CD14-positive monocyte (primary cell): ENCODE measurements at regions not wholly inside any gene's neighbourhood (a gene's known extent, or its start where the extent isn't known, plus 50 kb on each side); places are given as distances from the start of the nearest gene placed in this dataset.

Experiments used
- DNase-seq, 3 donors: peaks; one replicate each; pipeline ENCODE4 v3.0.0-alpha.2; 2011 to 2022
- H2AFZ ChIP-seq: 2 replicates; pipeline ENCODE4 v1.6.0; 2012; ENCODE audit warnings: mild to moderate bottlenecking, low read depth, low read length, inconsistent platforms; ENCODE audit not compliant: insufficient read depth, poor library complexity, severe bottlenecking
- H3K27ac ChIP-seq, 2 donors: 1 replicate in 1 of 2; 2 replicates in 1 of 2; pipeline ENCODE4 v1.5.1; 2012 to 2013; ENCODE audit warnings: low read length in 2 of 2, control low read depth in 1 of 2, inconsistent platforms in 1 of 2, low read depth in 1 of 2, mild to moderate bottlenecking in 1 of 2
- H3K27me3 ChIP-seq, 2 donors: one replicate each; pipeline versions ENCODE4 v1.6.0 to v1.6.1; 2011 to 2013; ENCODE audit warnings: low read length in 2 of 2; ENCODE audit not compliant: control insufficient read depth in 2 of 2, insufficient read depth in 2 of 2
- H3K36me3 ChIP-seq, 2 donors: replicated peaks in 1 of 2; 1 replicate in 1 of 2; 2 replicates in 1 of 2; pipeline versions ENCODE4 v1.5.1 to v1.6.1; 2012 to 2013; ENCODE audit warnings: low read length in 2 of 2, control low read depth in 1 of 2, inconsistent platforms in 1 of 2, mild to moderate bottlenecking in 1 of 2; ENCODE audit not compliant: insufficient read depth in 2 of 2, control insufficient read depth in 1 of 2
- H3K4me1 ChIP-seq, 2 donors: 1 replicate in 1 of 2; 2 replicates in 1 of 2; pipeline versions ENCODE4 v1.5.1 to v1.6.1; 2012 to 2013; ENCODE audit warnings: low read length in 2 of 2, control low read depth in 1 of 2, inconsistent platforms in 1 of 2, mild to moderate bottlenecking in 1 of 2, moderate library complexity in 1 of 2; ENCODE audit not compliant: insufficient read depth in 2 of 2, control insufficient read depth in 1 of 2
- H3K4me2 ChIP-seq: replicated peaks from 2 replicates; pipeline ENCODE3; 2012; ENCODE audit warnings: low read length, moderate library complexity, mild to moderate bottlenecking; ENCODE audit not compliant: poor library complexity, severe bottlenecking; ENCODE audit errors: extremely low read depth
- H3K4me3 ChIP-seq, 3 experiments: fragments of 200-600 bp in 1 of 3; sonication (generic) in 1 of 3; replicated peaks in 1 of 3; 1 replicate in 2 of 3; 2 replicates in 1 of 3; pipeline ENCODE4 v1.5.1; 2011 to 2013; ENCODE audit warnings: low read length in 3 of 3, mild to moderate bottlenecking in 3 of 3, control low read depth in 2 of 3, low read depth in 2 of 3, inconsistent platforms in 1 of 3, moderate library complexity in 1 of 3
- H3K79me2 ChIP-seq: 2 replicates; pipeline ENCODE4 v1.6.0; 2012; ENCODE audit warnings: mild to moderate bottlenecking, control low read depth, inconsistent platforms, low read length, moderate library complexity; ENCODE audit not compliant: insufficient read depth
- H3K9ac ChIP-seq: 2 replicates; pipeline ENCODE4 v1.6.0; 2017; ENCODE audit warnings: low read length, mild to moderate bottlenecking; ENCODE audit not compliant: insufficient read depth, poor library complexity, severe bottlenecking
- H3K9me3 ChIP-seq, 2 donors: replicated peaks in 1 of 2; 1 replicate in 1 of 2; 2 replicates in 1 of 2; pipeline versions ENCODE4 v1.5.1 to v1.6.1; 2012 to 2013; ENCODE audit warnings: low read length in 2 of 2, control low read depth in 1 of 2; ENCODE audit not compliant: control insufficient read depth in 1 of 2, insufficient read depth in 1 of 2
- H4K20me1 ChIP-seq: 2 replicates; pipeline ENCODE4 v1.6.0; 2012; ENCODE audit warnings: mild to moderate bottlenecking, low read length, control low read depth, moderate library complexity; ENCODE audit not compliant: insufficient read depth
- H3K27ac Mint-ChIP-seq, 7 donors: one replicate each; pipeline ENCODE4 v1.8.0; 2020; ENCODE audit warnings: mild to moderate bottlenecking in 7 of 7, mixed read lengths in 7 of 7, moderate library complexity in 6 of 7, inconsistent platforms in 2 of 7
- H3K27me3 Mint-ChIP-seq, 3 donors: one replicate each; pipeline ENCODE4 v1.8.0; 2021 to 2022; ENCODE audit warnings: low read depth in 3 of 3, mild to moderate bottlenecking in 3 of 3, mixed read lengths in 3 of 3, moderate library complexity in 3 of 3, inconsistent platforms in 1 of 3
- H3K36me3 Mint-ChIP-seq, 2 donors: one replicate each; pipeline ENCODE4 v1.8.0; 2020; ENCODE audit warnings: mixed read lengths in 2 of 2, inconsistent platforms in 1 of 2, mild to moderate bottlenecking in 1 of 2
- H3K4me1 Mint-ChIP-seq: one replicate; pipeline ENCODE4 v1.8.0; 2020; ENCODE audit warnings: mild to moderate bottlenecking, mixed read lengths
- H3K4me3 Mint-ChIP-seq, 2 donors: one replicate each; pipeline ENCODE4 v1.8.0; 2020; ENCODE audit warnings: mild to moderate bottlenecking in 2 of 2, mixed read lengths in 2 of 2, moderate library complexity in 1 of 2
- H3K9me3 Mint-ChIP-seq, 7 donors: one replicate each; pipeline ENCODE4 v1.8.0; 2020 to 2022; ENCODE audit warnings: mixed read lengths in 7 of 7, mild to moderate bottlenecking in 6 of 7, moderate library complexity in 6 of 7, inconsistent platforms in 2 of 7
- CTCF ChIP-seq: fragments of 200-600 bp; IDR thresholded peaks from one replicate; pipeline ENCODE4 v1.8.0; 2022; ENCODE audit warnings: antibody characterized with exemption, mild to moderate bottlenecking
- WGBS: methylation state at CpG from one replicate; pipeline ENCODE4 v1.1.5; 2013; ENCODE audit warnings: missing lambda C conversion rate; ENCODE audit not compliant: insufficient coverage; 5-methylcytosine and 5-hydroxymethylcytosine counted together
- intact Hi-C, 2 donors: fragments of 100-400 bp; cut with micrococcal nuclease; formaldehyde crosslinking; loops; one replicate each; pipeline versions ENCODE4 v1.15.0 to v1.15.1; 2023

GRCh38 chr14:42469637-42470426, 863.2 kb downstream of the LRFN5 start:
- Histone ChIP-seq H3K4me1 (no peaks in the 10 kb centered on the region), H3K79me2 (no peaks in the 10 kb centered on the region), H3K9ac (no peak overlapping the region), H3K9me3 (no peaks in the 10 kb centered on the region), H3K4me3 (no peak overlapping the region), H3K36me3 (no peaks in the 10 kb centered on the region), H2AFZ (no peak overlapping the region), H3K4me2 (no peak overlapping the region), H3K27me3 (no peaks in the 10 kb centered on the region), H3K27ac (no peak overlapping the region), H4K20me1 (no peaks in the 10 kb centered on the region)
- Mint-ChIP-seq H3K9me3 (peaks cover 0 to 10% (median 3%) of the 10 kb centered on the region in 7 donors), H3K36me3 (no peaks in the 10 kb centered on the region), H3K4me1 (no peaks in the 10 kb centered on the region), H3K27me3 (no peaks in the 10 kb centered on the region), H3K27ac (no peak overlapping the region), H3K4me3 (no peak overlapping the region)
- no peak for TF ChIP-seq CTCF
- WGBS = 96% methylated on average over 2 of the region's 6 CpGs
- intact Hi-C loops = no loop called here
- DNase-seq = no peak

- no peaks in the 10 kb centered on the region for H3K79me2 ChIP-seq
- H3K9me3 ChIP-seq = peaks cover 0 to 3% of the 10 kb centered on the region in 2 donors
- Mint-ChIP-seq H3K4me1 (no peaks in the 10 kb centered on the region), H3K4me3 (no peak overlapping the region), H3K27me3 (no peaks in the 10 kb centered on the region), H3K36me3 (no peaks in the 10 kb centered on the region), H3K9me3 (peaks cover 0 to 11% (median 5%) of the 10 kb centered on the region in 7 donors), H3K27ac (no peak overlapping the region)
- intact Hi-C loops = no loop called here
- H3K9ac ChIP-seq = no peak overlapping the region
- no peaks in the 10 kb centered on the region for H4K20me1 ChIP-seq
- no peak overlapping the region for H3K27ac ChIP-seq
- H2AFZ ChIP-seq = no peak overlapping the region
- no peaks in the 10 kb centered on the region for H3K27me3 ChIP-seq
- no peaks in the 10 kb centered on the region for H3K36me3 ChIP-seq
- TF ChIP-seq CTCF = no peak
- WGBS = no CpG with 5 or more reads among the region's 1 CpG
- DNase-seq = no peak
- no peaks in the 10 kb centered on the region for H3K4me1 ChIP-seq
- H3K4me3 ChIP-seq = no peak overlapping the region
- H3K4me2 ChIP-seq = no peak overlapping the region
Measured at GRCh38 chr14:42460673-42461072, 854.0 kb downstream of the LRFN5 start.
